DND-41 (cell line): ENCODE measurements at regions not wholly inside any gene's neighbourhood (a gene's known extent, or its start where the extent isn't known, plus 50 kb on each side); places are given as distances from the start of the nearest gene placed in this dataset.

ENCODE experiments used
- ATAC-seq: fragments of 200-7000 bp; cut with Tn5 transposase; 3 replicates; pipeline ENCODE4 v1.9.1; 2021; ENCODE audit warnings: low read depth; ENCODE audit not compliant: insufficient read depth
- DNase-seq: peaks from one replicate; pipeline ENCODE4 v3.0.0-alpha.2; 2020
- H2AFZ ChIP-seq: 2 replicates; pipeline ENCODE4 v1.6.0; 2012; ENCODE audit warnings: low read depth, low read length
- H3K27ac ChIP-seq: 2 replicates; pipeline ENCODE4 v1.5.1; 2012; ENCODE audit warnings: low read length, inconsistent platforms
- H3K27me3 ChIP-seq: fragments of 200-600 bp; sonication (generic); 2 replicates; pipeline ENCODE4 v1.6.0; 2012; ENCODE audit warnings: low read length, mild to moderate bottlenecking, inconsistent platforms; ENCODE audit not compliant: insufficient read depth, poor library complexity
- H3K36me3 ChIP-seq: 2 replicates; pipeline ENCODE4 v1.5.1; 2012; ENCODE audit warnings: low read length, inconsistent platforms; ENCODE audit not compliant: insufficient read depth
- H3K4me1 ChIP-seq: 2 replicates; pipeline ENCODE4 v1.5.1; 2012; ENCODE audit warnings: mild to moderate bottlenecking, low read length; ENCODE audit not compliant: insufficient read depth
- H3K4me2 ChIP-seq: 2 replicates; pipeline ENCODE4 v1.6.0; 2012; ENCODE audit warnings: mild to moderate bottlenecking, moderate library complexity, low read length, inconsistent platforms; ENCODE audit not compliant: insufficient read depth
- H3K4me3 ChIP-seq, 2 experiments: fragments of 200-600 bp in 1 of 2; shearing (Covaris generic) in 1 of 2; 2 replicates each; pipeline ENCODE4 v1.5.1; 2012 to 2016; ENCODE audit warnings: inconsistent platforms in 2 of 2, low read length in 2 of 2, mild to moderate bottlenecking in 2 of 2, low read depth in 1 of 2, moderate library complexity in 1 of 2
- H3K79me2 ChIP-seq: 2 replicates; pipeline ENCODE4 v1.6.0; 2012; ENCODE audit warnings: low read length, inconsistent platforms; ENCODE audit not compliant: insufficient read depth
- H3K9ac ChIP-seq: 2 replicates; pipeline ENCODE4 v1.6.0; 2012; ENCODE audit warnings: low read depth, mild to moderate bottlenecking, inconsistent platforms, low read length, moderate library complexity
- H3K9me3 ChIP-seq: 2 replicates; pipeline ENCODE4 v1.5.1; 2012; ENCODE audit warnings: low read length, moderate library complexity, mild to moderate bottlenecking, inconsistent platforms; ENCODE audit not compliant: insufficient read depth, severe bottlenecking
- H4K20me1 ChIP-seq: 2 replicates; pipeline ENCODE4 v1.6.0; 2012; ENCODE audit warnings: low read length; ENCODE audit not compliant: insufficient read depth
- CTCF ChIP-seq: IDR thresholded peaks from 2 replicates; pipeline ENCODE4 v1.5.1; 2012; ENCODE audit warnings: borderline replicate concordance, low read length, moderate library complexity, mild to moderate bottlenecking; ENCODE audit not compliant: poor library complexity, severe bottlenecking; ENCODE audit errors: extremely low read depth
- EZH2 ChIP-seq: IDR thresholded peaks from 3 replicates; pipeline ENCODE4 v1.6.1; 2012; ENCODE audit warnings: borderline replicate concordance, low read depth, mild to moderate bottlenecking, moderate library complexity, low read length, inconsistent platforms; ENCODE audit not compliant: severe bottlenecking

- H2AFZ ChIP-seq: no peak overlapping the region
- H3K9ac ChIP-seq: no peak overlapping the region
- H3K36me3 ChIP-seq: no peaks in the 10 kb centered on the region
- no peaks in the 10 kb centered on the region for H3K79me2 ChIP-seq
- H3K4me3 ChIP-seq: no peak overlapping the region
- DNase-seq (no peak), ATAC-seq (no peak)
- H3K4me2 ChIP-seq: no peak overlapping the region
- TF ChIP-seq CTCF (no peak), EZH2 (no peak)
- no peak overlapping the region for H3K27ac ChIP-seq
- no peaks in the 10 kb centered on the region for H4K20me1 ChIP-seq
- H3K9me3 ChIP-seq: no peaks in the 10 kb centered on the region
- H3K27me3 ChIP-seq: no peaks in the 10 kb centered on the region
- H3K4me1 ChIP-seq: no peaks in the 10 kb centered on the region
Measured at GRCh38 chr4:74665876-74666275, 128.4 kb downstream of the BTC start.

GRCh38 chr4:74667438-74667837 lies 126.9 kb downstream of the BTC start:
- no peak for TF ChIP-seq CTCF
- no peak for TF ChIP-seq EZH2
- no peaks in the 10 kb centered on the region for H3K9me3 ChIP-seq
- no peak for DNase-seq
- H3K27ac ChIP-seq: no peak overlapping the region
- H2AFZ ChIP-seq: no peak overlapping the region
- no peak for ATAC-seq
- no peaks in the 10 kb centered on the region for H3K36me3 ChIP-seq
- no peaks in the 10 kb centered on the region for H3K27me3 ChIP-seq
- no peak overlapping the region for H3K4me2 ChIP-seq
- no peaks in the 10 kb centered on the region for H3K4me1 ChIP-seq
- H3K79me2 ChIP-seq: no peaks in the 10 kb centered on the region
- H3K4me3 ChIP-seq: no peak overlapping the region
- no peak overlapping the region for H3K9ac ChIP-seq
- H4K20me1 ChIP-seq: no peaks in the 10 kb centered on the region

GRCh38 chr4:74667944-74668343 lies 126.4 kb downstream of the BTC start:
- Histone ChIP-seq H3K9ac (no peak overlapping the region), H2AFZ (no peak overlapping the region), H4K20me1 (no peaks in the 10 kb centered on the region), H3K36me3 (no peaks in the 10 kb centered on the region), H3K4me1 (no peaks in the 10 kb centered on the region), H3K9me3 (no peaks in the 10 kb centered on the region), H3K27me3 (no peaks in the 10 kb centered on the region), H3K4me3 (no peak overlapping the region), H3K79me2 (no peaks in the 10 kb centered on the region), H3K4me2 (no peak overlapping the region), H3K27ac (no peak overlapping the region)
- no peak for TF ChIP-seq EZH2
- no peak for TF ChIP-seq CTCF
- DNase-seq (no peak), ATAC-seq (no peak)

- no peak overlapping the region for H2AFZ ChIP-seq
- no peaks in the 10 kb centered on the region for H3K36me3 ChIP-seq
- H3K4me3 ChIP-seq: no peak overlapping the region
- ATAC-seq: no peak
- no peak overlapping the region for H3K9ac ChIP-seq
- DNase-seq: no peak
- no peaks in the 10 kb centered on the region for H4K20me1 ChIP-seq
- no peaks in the 10 kb centered on the region for H3K79me2 ChIP-seq
- H3K9me3 ChIP-seq: no peaks in the 10 kb centered on the region
- no peak overlapping the region for H3K27ac ChIP-seq
- no peak overlapping the region for H3K4me2 ChIP-seq
- H3K27me3 ChIP-seq: no peaks in the 10 kb centered on the region
- TF ChIP-seq CTCF (no peak), EZH2 (no peak)
- no peaks in the 10 kb centered on the region for H3K4me1 ChIP-seq
Measured at GRCh38 chr4:74669702-74670101, 124.6 kb downstream of the BTC start.
